Pancreas (tissue), 10 donors: ENCODE measurements at regions not wholly inside any gene's neighbourhood (a gene's known extent, or its start where the extent isn't known, plus 50 kb on each side); places are given as distances from the start of the nearest gene placed in this dataset.
A peak's percentile ranks its signal among the peaks of the same experiment; 100 is the strongest.

ENCODE experiments used
- ATAC-seq, 4 donors: fragments of 200-7000 bp; cut with Tn5 transposase; one replicate each; pipeline versions ENCODE4 v1.8.0 to v1.9.1; 2020; ENCODE audit warnings: mild to moderate bottlenecking in 4 of 4, moderate library complexity in 4 of 4
- DNase-seq, 6 donors: peaks; one replicate each; pipeline ENCODE4 v3.0.0-alpha.2; 2020
- FAIRE-seq: peaks from 2 replicates; lab custom pipeline; 2012; peaks lifted over from hg19 to GRCh38; lab: Jason Lieb, UNC
- H3K27ac ChIP-seq, 4 donors: fragments of 200-600 bp; sonication (generic); 1 replicate in 3 of 4; 2 replicates in 1 of 4; pipeline versions ENCODE4 v1.5.0 to v1.8.0; 2020
- H3K27me3 ChIP-seq, 4 donors: fragments of 200-600 bp; one replicate each; pipeline ENCODE4 v1.8.0; 2021
- H3K36me3 ChIP-seq, 3 donors: fragments of 200-600 bp; sonication (generic) in 1 of 3; one replicate each; pipeline versions ENCODE4 v1.5.0 to v1.8.0; 2020 to 2021
- H3K4me1 ChIP-seq, 3 donors: fragments of 200-600 bp; one replicate each; pipeline ENCODE4 v1.8.0; 2021
- H3K4me3 ChIP-seq, 4 donors: fragments of 200-600 bp; sonication (generic) in 2 of 4; one replicate each; pipeline versions ENCODE4 v1.5.0 to v1.8.0; 2020 to 2021
- H3K9me3 ChIP-seq, 4 donors: fragments of 200-600 bp; one replicate each; pipeline ENCODE4 v1.8.0; 2021
- CTCF ChIP-seq, 4 donors: fragments of 200-600 bp; sonication (generic) in 3 of 4; IDR thresholded peaks; one replicate each; pipeline versions ENCODE4 v1.5.0 to v1.8.0; 2021; ENCODE audit warnings: antibody characterized with exemption in 4 of 4
- WGBS, 2 donors: extraction: QIAGEN DNeasy Blood & Tissue Kit; methylation state at CpG; one replicate each; pipeline ENCODE4 v1.1.7; 2013; 5-methylcytosine and 5-hydroxymethylcytosine counted together
- intact Hi-C, 3 donors: fragments of 100-400 bp; cut with DNase I; formaldehyde crosslinking; loops; one replicate each; pipeline versions ENCODE4 v1.11.1 to v1.14.2; 2022
- donor health status: healthy with polysubstance abuse.
- donor health status: DM: no; HTN: no; CAD: no; lungs with moderate emphysema.
- donor health status: DM: no; HTN: no; CAD: no.
- donor health status: control.
- donor health status: control.
- donor health status: Bipolar disorder and iron deficiency.
- donor health status: DM: yes; HTN: yes; CAD: no.
- donor health status: DM: no; HTN: no; CAD: no.
- donor health status: DM: no; HTN: no; CAD: no.
- donor health status: DM: yes; HTN: yes; CAD: no.

GRCh38 chr16:35492225-35492624, 2032.8 kb downstream of the TP53TG3F start:
- Histone ChIP-seq H3K27ac (no peak overlapping the region), H3K27me3 (no peaks in the 10 kb centered on the region), H3K36me3 (no peaks in the 10 kb centered on the region), H3K4me1 (no peaks in the 10 kb centered on the region), H3K4me3 (no peak overlapping the region), H3K9me3 (no peaks in the 10 kb centered on the region)
- peak in 1 of 4 donors; percentile 24 for ATAC-seq
- no peak for TF ChIP-seq CTCF (IDR thresholded peaks at IDR 0.05)
- no peak for FAIRE-seq
- peak in 1 of 6 donors; percentile 51 for DNase-seq
- intact Hi-C loops: no loop called here
- WGBS, 2 donors: 32 to 43% methylated on average over 28 of the region's 28 CpGs

GRCh38 chr16:35497399-35497798, 2038.0 kb downstream of the TP53TG3F start:
- no peak for TF ChIP-seq CTCF (IDR thresholded peaks at IDR 0.05)
- Histone ChIP-seq H3K27me3 (no peaks in the 10 kb centered on the region), H3K27ac (no peak overlapping the region), H3K9me3 (no peaks in the 10 kb centered on the region), H3K4me1 (no peaks in the 10 kb centered on the region), H3K4me3 (no peak overlapping the region), H3K36me3 (no peaks in the 10 kb centered on the region)
- FAIRE-seq (no peak), ATAC-seq (no peak), DNase-seq (no peak)
- WGBS, 2 donors: 25 to 39% methylated on average over 1 of the region's 1 CpG
- intact Hi-C loops: no loop called here

- Histone ChIP-seq H3K36me3 (no peaks in the 10 kb centered on the region), H3K27me3 (no peaks in the 10 kb centered on the region), H3K27ac (no peak overlapping the region), H3K4me3 (no peak overlapping the region), H3K4me1 (no peaks in the 10 kb centered on the region), H3K9me3 (no peaks in the 10 kb centered on the region)
- DNase-seq (peak in 2 of 6 donors; percentile 12 to 38), FAIRE-seq (no peak), ATAC-seq (peak in 3 of 4 donors; percentile 51 to 90 (median 60))
- no peak for TF ChIP-seq CTCF (IDR thresholded peaks at IDR 0.05)
- intact Hi-C loops: no loop called here
- 35 to 45% methylated on average over 50 to 51 of the region's 51 CpGs for WGBS, 2 donors
Observed at GRCh38 chr16:35506018-35506897, 2046.8 kb downstream of the TP53TG3F start.

- Histone ChIP-seq H3K27ac (no peak overlapping the region), H3K27me3 (no peaks in the 10 kb centered on the region), H3K36me3 (no peaks in the 10 kb centered on the region), H3K4me3 (no peak overlapping the region), H3K4me1 (no peaks in the 10 kb centered on the region), H3K9me3 (no peaks in the 10 kb centered on the region)
- intact Hi-C loops: no loop called here
- DNase-seq (no peak), ATAC-seq (no peak), FAIRE-seq (no peak)
- 39 to 47% methylated on average over 16 of the region's 16 CpGs for WGBS, 2 donors
- TF ChIP-seq CTCF (IDR thresholded peaks at IDR 0.05): no peak
Observed at GRCh38 chr16:35506898-35507194, 2047.4 kb downstream of the TP53TG3F start.

- DNase-seq (no peak), ATAC-seq (no peak), FAIRE-seq (no peak)
- WGBS, 2 donors: 22 to 36% methylated on average over 1 of the region's 1 CpG
- Histone ChIP-seq H3K27ac (no peak overlapping the region), H3K4me3 (no peak overlapping the region), H3K36me3 (no peaks in the 10 kb centered on the region), H3K9me3 (no peaks in the 10 kb centered on the region), H3K4me1 (no peaks in the 10 kb centered on the region), H3K27me3 (no peaks in the 10 kb centered on the region)
- no peak for TF ChIP-seq CTCF (IDR thresholded peaks at IDR 0.05)
- intact Hi-C loops: loop anchor here in 1 of 3 donors (10.0 kb wide), 1 partner anchor 64 kb away; no protein-coding TSS in a partner anchor
Observed at GRCh38 chr16:35510701-35511100, 2051.3 kb downstream of the TP53TG3F start.
